Sciatic nerve (tissue), 2 donors: ENCODE measurements at regions not wholly inside any gene's neighbourhood (a gene's known extent, or its start where the extent isn't known, plus 50 kb on each side); places are given as distances from the start of the nearest gene placed in this dataset.
A peak's percentile ranks its signal among the peaks of the same experiment; 100 is the strongest.
"Not testable (repeated sequence)": the region's sequence is repeated elsewhere in the genome, so short reads cannot be mapped to it uniquely, and the experiment has no call there.

Experiments used
- ATAC-seq: fragments of 200-7000 bp; cut with Tn5 transposase; one replicate; pipeline ENCODE4 v1.9.1; 2020; ENCODE audit warnings: mild to moderate bottlenecking, moderate library complexity
- DNase-seq: peaks from one replicate; pipeline ENCODE4 v3.0.0-alpha.2; 2020; ENCODE audit warnings: low spot score
- intact Hi-C: fragments of 100-400 bp; cut with DNase I; formaldehyde crosslinking; loops from one replicate; pipeline ENCODE4 v1.14.2; 2022
- donor health status: DM: no; HTN: no; CAD: no.
- donor health status: DM: no; HTN: no; CAD: no.

GRCh38 chr7:126040114-126041045, 1110.8 kb upstream of the POT1 start:
- intact Hi-C loops = no loop called here
- no peak for DNase-seq
- peak; percentile 26 for ATAC-seq

GRCh38 chr7:126026421-126027088, 1096.9 kb upstream of the POT1 start:
- ATAC-seq = no peak
- no peak for DNase-seq
- intact Hi-C loops = loop anchor here (5.0 kb wide), 1 partner anchor 789 kb away; no protein-coding TSS in a partner anchor

- ATAC-seq (no peak), DNase-seq (no peak)
- intact Hi-C loops = no loop called here
Measured at GRCh38 chr7:126022452-126022851, 1092.8 kb upstream of the POT1 start.

- intact Hi-C loops = no loop called here
- ATAC-seq (no peak), DNase-seq (no peak)
Measured at GRCh38 chr7:126016722-126017121, 1087.1 kb upstream of the POT1 start.

- intact Hi-C loops = no loop called here
- DNase-seq (no peak), ATAC-seq (no peak)
Measured at GRCh38 chr7:126005064-126005463, 1075.4 kb upstream of the POT1 start.

- ATAC-seq = no peak
- no peak for DNase-seq
- intact Hi-C loops = no loop called here
Measured at GRCh38 chr7:126001349-126001748, 1071.7 kb upstream of the POT1 start.

GRCh38 chr7:125984795-125985194, 1055.2 kb upstream of the POT1 start:
- intact Hi-C loops = no loop called here
- ATAC-seq (no peak), DNase-seq (no peak)

GRCh38 chr7:125971656-125972055, 1042.0 kb upstream of the POT1 start:
- intact Hi-C loops = no loop called here
- DNase-seq (no peak), ATAC-seq (no peak)

- intact Hi-C loops = no loop called here
- DNase-seq = no peak
- no peak for ATAC-seq
Measured at GRCh38 chr7:125966278-125967048, 1036.8 kb upstream of the POT1 start.

GRCh38 chr7:125934955-125935354, 1005.3 kb upstream of the POT1 start:
- DNase-seq (no peak), ATAC-seq (no peak)
- intact Hi-C loops = no loop called here

GRCh38 chr7:125934539-125934938, 1004.9 kb upstream of the POT1 start:
- no peak for DNase-seq
- no peak for ATAC-seq
- intact Hi-C loops = no loop called here

GRCh38 chr7:125930848-125931247, 1001.2 kb upstream of the POT1 start:
- ATAC-seq = no peak
- intact Hi-C loops = no loop called here

GRCh38 chr7:125927556-125927955, 997.9 kb upstream of the POT1 start:
- ATAC-seq (no peak), DNase-seq (no peak)
- intact Hi-C loops = no loop called here

More at GRCh38 chr7:125930848-125931247, 1001.2 kb upstream of the POT1 start:
- DNase-seq = no peak

- intact Hi-C loops = no loop called here
- DNase-seq = no peak
- no peak for ATAC-seq
Measured at GRCh38 chr7:125926621-125927020, 997.0 kb upstream of the POT1 start.

GRCh38 chr7:125924037-125924436, 994.4 kb upstream of the POT1 start:
- no peak for ATAC-seq
- intact Hi-C loops = no loop called here
- no peak for DNase-seq

GRCh38 chr7:125915381-125915948, 985.8 kb upstream of the POT1 start:
- not testable (repeated sequence) for ATAC-seq, DNase-seq
- intact Hi-C loops = loop anchor here (5.0 kb wide), 1 partner anchor 622 kb away; no protein-coding TSS in a partner anchor

- no peak for DNase-seq
- intact Hi-C loops = no loop called here
- ATAC-seq = no peak
Measured at GRCh38 chr7:125908711-125909110, 979.1 kb upstream of the POT1 start.

GRCh38 chr7:125899577-125899976, 970.0 kb upstream of the POT1 start:
- ATAC-seq = no peak
- intact Hi-C loops = no loop called here
- DNase-seq = no peak

GRCh38 chr7:125892434-125892833, 962.8 kb upstream of the POT1 start:
- DNase-seq (no peak), ATAC-seq (no peak)
- intact Hi-C loops = no loop called here
